Astrocyte of the cerebellum (primary cell): ENCODE measurements at regions not wholly inside any gene's neighbourhood (a gene's known extent, or its start where the extent isn't known, plus 50 kb on each side); places are given as distances from the start of the nearest gene placed in this dataset.

Source experiments
- DNase-seq: peaks from one replicate; pipeline ENCODE4 v3.0.0-alpha.2; 2011; ENCODE audit warnings: low read depth
- H3K4me3 ChIP-seq: 2 replicates; pipeline ENCODE4 v1.5.1; 2011; ENCODE audit warnings: mild to moderate bottlenecking, low read depth, low read length, moderate library complexity
- in situ Hi-C: cut with HindIII; loops from 2 replicates; pipeline ENCODE4 v1.10.0; 2017; ENCODE audit warnings: low sequenced_read_pairs
- TF ChIP-seq, protein P1 (sequence below): IDR thresholded peaks from 2 replicates; pipeline ENCODE4 v1.5.1; 2012; ENCODE audit warnings: low read length, low read depth, moderate library complexity, mild to moderate bottlenecking; ENCODE audit errors: missing control alignments

DNA sequence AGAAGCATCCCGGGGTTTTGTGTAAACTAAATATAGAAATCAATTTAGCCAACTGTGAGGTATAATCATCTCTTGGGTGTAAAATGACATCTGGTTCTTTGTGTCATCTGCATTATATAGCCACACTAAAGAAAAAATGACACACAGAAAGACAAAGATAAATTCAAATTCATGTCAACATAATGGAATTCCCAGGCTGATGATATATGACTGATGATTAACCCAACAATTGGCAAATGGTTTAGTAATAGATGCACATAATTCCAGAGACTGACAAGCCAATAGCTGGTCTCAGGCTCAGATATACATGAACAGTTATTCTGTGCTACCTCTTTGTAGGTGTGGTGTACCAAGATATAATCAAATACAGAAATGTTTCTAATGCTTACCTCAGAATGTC is 375.4 kb upstream of the PITX2 start:
- DNase-seq: no peak
- in situ Hi-C loops: no loop called here
- no peak overlapping the region for H3K4me3 ChIP-seq
- TF ChIP-seq, protein P1, sequence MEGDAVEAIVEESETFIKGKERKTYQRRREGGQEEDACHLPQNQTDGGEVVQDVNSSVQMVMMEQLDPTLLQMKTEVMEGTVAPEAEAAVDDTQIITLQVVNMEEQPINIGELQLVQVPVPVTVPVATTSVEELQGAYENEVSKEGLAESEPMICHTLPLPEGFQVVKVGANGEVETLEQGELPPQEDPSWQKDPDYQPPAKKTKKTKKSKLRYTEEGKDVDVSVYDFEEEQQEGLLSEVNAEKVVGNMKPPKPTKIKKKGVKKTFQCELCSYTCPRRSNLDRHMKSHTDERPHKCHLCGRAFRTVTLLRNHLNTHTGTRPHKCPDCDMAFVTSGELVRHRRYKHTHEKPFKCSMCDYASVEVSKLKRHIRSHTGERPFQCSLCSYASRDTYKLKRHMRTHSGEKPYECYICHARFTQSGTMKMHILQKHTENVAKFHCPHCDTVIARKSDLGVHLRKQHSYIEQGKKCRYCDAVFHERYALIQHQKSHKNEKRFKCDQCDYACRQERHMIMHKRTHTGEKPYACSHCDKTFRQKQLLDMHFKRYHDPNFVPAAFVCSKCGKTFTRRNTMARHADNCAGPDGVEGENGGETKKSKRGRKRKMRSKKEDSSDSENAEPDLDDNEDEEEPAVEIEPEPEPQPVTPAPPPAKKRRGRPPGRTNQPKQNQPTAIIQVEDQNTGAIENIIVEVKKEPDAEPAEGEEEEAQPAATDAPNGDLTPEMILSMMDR: no peak

DNA sequence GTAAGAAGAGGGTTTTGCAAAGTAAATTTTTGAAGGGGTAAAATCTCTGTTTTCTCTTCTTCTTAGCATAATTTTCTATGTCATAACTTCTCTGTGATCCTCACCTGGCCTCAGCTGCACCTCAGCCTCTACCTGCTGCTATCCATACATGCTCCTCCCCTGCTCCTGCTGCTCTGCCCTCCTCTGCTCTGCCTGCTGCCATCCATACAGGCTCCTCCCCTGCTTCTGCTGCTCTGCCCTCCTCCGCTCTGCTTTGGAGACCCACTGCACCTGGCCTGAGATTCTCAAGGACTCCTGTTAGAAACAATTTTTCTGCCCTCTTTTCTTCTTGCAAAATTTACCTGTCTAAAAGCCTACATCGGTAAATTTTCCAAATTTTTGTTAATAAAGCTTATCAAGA is 388.6 kb upstream of the PITX2 start:
- no peak for DNase-seq
- no peak overlapping the region for H3K4me3 ChIP-seq
- in situ Hi-C loops: no loop called here
- TF ChIP-seq, protein P1: no peak

DNA sequence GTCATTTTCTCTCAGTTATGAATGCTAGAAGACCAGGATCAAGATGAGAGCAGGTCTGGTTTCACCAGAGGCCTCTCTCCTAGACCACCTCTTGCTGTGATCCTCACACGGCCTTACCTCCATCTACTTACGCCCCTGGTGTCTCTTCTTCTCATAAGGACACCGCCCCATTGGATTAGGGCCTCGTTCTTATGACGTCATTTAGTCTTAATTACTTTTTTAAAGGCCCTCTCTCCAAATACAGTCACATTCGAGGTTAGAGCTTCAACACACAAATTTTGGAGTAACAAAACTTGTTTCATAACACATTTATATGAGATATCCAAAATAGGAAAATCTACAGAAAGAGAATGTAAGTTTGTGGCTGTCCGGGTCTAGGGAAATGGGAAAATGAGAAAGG is 391.0 kb upstream of the PITX2 start:
- H3K4me3 ChIP-seq: no peak overlapping the region
- in situ Hi-C loops: no loop called here
- DNase-seq: no peak
- TF ChIP-seq, protein P1: no peak

DNA sequence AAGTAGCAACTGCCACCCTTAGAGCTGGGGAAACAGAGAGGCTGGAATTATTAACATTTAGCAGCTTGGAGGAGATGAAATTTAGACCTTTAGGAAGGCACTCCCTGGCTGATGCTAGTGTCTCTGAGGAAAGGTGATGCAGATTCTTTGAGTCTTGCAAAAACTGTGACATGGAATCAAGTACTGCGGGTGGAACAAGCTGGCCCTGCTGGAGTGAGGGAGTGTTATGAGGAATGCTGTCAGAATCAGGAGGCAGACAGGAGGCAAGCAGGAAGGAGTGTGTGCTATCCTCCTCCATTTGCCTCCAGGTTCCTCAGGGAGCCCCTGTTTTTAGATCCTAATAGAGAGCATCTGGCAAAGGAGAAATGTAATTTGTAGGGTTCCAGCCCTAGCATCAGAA is 391.7 kb upstream of the PITX2 start:
- DNase-seq: no peak
- TF ChIP-seq, protein P1: no peak
- in situ Hi-C loops: no loop called here

DNA sequence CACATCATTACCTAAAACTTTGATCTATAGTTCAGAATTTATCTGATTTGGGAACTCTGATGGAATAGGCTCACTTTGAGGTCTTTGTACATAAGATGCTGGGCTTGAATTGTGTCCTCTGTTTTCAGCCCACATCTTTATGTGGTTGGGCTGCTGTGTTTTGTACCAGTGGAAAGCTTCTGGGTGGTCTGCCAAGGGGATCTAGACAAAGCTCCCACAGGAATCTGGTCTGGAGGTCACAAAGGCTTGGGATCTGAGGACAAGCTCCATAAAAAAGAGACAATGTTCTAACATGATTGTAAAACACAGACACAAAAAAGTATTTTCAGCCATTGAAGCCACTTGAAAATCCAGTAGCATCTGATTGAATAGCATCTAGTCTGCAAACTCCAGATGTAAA is 393.5 kb upstream of the PITX2 start:
- DNase-seq: no peak
- TF ChIP-seq, protein P1: no peak
- in situ Hi-C loops: no loop called here
- H3K4me3 ChIP-seq: no peak overlapping the region

More for the DNA sequence above, 391.7 kb upstream of the PITX2 start:
- H3K4me3 ChIP-seq: no peak overlapping the region

DNA sequence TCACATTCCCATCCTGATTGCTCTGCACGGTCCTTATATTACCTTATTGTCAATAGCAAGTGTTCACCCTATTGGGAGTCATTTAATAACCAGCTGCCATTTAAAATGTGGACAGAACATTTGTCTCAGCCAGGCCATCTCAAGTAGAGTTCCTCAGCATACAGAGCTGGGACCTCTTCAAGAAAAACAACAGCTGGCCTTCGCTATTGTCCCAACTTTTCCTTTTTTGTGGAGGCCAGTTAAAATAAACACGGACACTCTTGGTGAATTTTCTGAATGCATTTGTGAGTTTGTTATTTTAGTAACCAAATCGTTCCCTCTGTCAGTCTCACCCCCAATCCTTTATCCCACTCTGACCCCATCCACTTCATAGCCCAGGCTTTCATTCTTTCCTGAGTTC is 395.3 kb upstream of the PITX2 start:
- DNase-seq: no peak
- in situ Hi-C loops: no loop called here
- no peak overlapping the region for H3K4me3 ChIP-seq
- TF ChIP-seq, protein P1: no peak

DNA sequence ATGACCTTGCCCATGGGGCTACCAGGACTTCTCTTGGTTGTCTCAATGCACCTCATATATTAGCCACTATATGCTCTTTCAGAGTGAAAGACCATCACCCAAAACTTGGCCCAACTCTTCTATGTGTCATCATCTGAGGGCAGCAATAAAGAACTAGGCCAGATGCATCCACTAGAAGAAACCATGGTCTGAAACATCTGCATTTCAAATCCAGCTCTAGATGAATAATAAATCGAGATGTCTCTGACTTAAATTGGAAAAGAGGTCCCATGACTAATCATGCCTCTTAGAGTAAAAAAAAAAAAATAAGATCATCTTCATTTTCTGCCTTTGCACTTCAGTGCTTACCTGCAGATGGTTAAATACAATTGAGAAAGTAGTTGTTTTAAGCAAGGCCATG is 397.6 kb upstream of the PITX2 start:
- in situ Hi-C loops: no loop called here

More for the DNA sequence above, 397.6 kb upstream of the PITX2 start:
- no peak for DNase-seq
- no peak overlapping the region for H3K4me3 ChIP-seq
- TF ChIP-seq, protein P1: no peak
